ENCODE measurements at regions not wholly inside any gene's neighbourhood (a gene's known extent, or its start where the extent isn't known, plus 50 kb on each side); places are given as distances from the start of the nearest gene placed in this dataset.

- DNase-seq: no peak
These were observed 279.3 kb upstream of the ANKRD55 start for GRCh38 chr5:56512313-56512996.

DNA sequence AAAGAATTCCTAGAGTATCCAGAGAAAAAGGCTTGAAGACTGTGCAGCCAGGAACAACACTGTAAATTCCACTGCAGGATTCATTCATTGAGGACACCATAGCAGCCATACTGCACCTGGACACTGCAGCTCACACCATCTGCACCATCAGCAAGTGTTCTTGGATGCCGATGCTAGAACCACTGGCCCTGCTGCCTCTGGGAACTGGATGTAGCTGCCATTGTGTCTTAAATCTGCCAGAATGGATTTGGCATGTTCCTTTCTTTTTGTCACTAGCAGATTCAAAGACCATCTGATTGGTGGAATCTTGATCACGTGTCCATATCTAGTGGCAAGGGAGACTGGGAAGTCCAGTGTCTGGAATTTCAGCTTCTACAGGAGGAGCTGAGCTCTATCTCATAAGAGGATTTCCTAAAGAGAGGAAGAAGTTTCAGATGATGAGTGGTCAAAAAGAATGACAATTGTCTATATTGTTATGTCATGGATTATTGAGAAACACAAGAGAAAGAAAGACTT, 278.3 kb upstream of the ANKRD55 start:
- DNase-seq: no peak

DNA sequence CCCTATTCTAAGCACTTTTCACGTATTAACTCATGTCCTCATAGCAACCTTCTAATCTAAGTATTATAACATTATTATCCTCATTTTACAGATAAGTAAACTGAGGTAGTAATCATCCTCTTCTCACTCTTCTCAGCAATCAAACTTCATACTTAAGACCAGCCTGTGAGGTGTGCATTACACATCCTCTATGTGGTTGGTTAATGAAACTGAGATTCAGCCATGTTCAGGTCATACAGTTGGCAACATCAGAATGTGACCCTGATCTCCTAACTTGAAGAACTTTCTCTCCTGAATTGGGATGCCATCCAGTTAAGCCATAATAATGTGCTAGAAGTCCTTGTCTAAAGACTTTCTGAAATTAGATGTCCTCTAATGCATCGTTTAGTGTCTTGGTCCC, 275.1 kb upstream of the ANKRD55 start:
- no peak for DNase-seq

GRCh38 chr5:56507351-56507930, 274.3 kb upstream of the ANKRD55 start:
- no peak for DNase-seq

GRCh38 chr5:56506211-56506965, 273.3 kb upstream of the ANKRD55 start:
- DNase-seq: no peak

DNA sequence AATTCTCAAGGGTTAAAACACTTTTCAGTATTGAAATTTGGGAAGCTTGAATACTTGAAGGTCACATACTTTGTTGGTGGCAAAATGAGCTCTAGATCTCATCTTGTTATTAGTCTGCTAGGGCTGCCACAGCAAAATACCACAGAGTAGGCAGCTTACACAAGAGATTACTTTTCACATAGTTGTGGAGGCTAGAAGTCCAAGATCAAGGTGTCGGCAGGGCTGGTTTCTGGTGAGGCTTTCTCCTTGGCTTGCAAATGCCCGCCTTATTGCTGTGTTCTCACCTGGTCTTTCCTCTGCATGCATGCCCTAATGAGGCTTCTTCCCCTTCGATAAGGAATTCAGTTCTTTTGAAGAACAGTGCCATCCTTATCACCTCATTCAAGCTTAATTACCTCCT, 270.8 kb upstream of the ANKRD55 start:
- DNase-seq: no peak

- no peak for DNase-seq
These were observed 268.8 kb upstream of the ANKRD55 start for GRCh38 chr5:56501781-56502557.

- DNase-seq: no peak
These were observed 266.8 kb upstream of the ANKRD55 start for GRCh38 chr5:56499901-56500300.

DNA sequence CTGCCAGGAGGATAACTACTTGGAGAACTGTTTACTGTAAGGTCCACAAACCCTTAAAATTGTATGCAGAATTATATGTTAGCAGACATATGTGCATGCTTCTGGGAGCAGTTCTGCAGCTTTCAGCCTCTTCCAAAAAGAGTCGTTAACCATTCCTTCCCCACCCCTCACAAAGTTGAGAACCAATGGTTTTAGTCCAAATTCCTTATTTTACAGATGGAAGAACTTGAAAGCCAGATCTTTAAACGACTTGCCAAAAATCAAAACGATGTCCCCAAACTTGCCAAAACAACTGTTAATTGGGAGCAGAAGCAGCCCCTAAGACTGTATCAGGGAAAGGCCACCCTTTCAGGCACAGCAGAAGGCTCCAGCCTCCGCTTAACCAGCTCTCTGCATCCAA, 266.4 kb upstream of the ANKRD55 start:
- DNase-seq: no peak

- no peak for DNase-seq
These were observed 265.7 kb upstream of the ANKRD55 start for GRCh38 chr5:56498759-56499395.

DNA sequence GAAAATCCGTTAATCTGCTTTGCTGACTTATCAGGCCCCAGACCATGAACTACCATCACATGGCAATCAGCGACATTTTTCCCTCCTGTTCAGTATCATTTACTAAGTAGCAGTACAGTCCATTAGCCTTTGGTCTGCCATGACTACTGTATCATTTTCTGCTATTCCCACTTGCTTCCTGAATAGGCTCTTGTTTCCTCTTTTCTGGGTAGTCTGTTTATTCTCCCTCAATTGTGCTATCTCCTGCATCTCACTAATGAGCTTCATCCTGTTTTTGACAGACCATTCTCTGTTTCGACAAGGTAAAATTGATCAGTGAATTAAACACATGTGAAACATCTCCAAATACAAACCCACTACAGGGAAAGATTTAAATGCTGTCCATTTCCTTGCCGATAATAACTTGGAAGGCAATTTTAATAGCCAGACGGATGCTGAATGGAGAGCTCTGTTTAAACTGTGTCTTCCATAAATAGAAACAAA, 263.5 kb upstream of the ANKRD55 start:
- DNase-seq: no peak

GRCh38 chr5:56494300-56494731, 261.2 kb upstream of the ANKRD55 start:
- peak; percentile 39 for DNase-seq

DNA sequence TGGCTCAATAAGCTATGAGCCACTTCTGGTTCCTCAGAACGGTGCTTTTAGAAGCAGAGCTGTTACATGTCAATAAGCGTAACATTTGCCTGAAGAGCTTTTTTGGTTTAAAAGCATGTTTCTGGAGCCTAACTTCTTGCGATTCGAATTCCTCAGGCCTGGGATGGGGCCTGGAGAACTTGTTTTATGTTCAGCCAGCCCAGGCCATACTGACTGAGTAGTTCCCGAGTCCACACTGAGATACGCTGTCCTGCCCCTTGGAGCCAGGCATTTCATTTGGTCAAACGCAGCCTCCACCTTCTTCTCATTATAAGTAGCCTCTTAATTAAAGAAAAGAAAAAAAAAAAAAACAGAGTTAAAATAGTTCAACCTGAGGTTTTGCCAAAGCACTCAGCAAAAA, 260.6 kb upstream of the ANKRD55 start:
- DNase-seq: no peak

- DNase-seq: no peak
These were observed 260.2 kb upstream of the ANKRD55 start for GRCh38 chr5:56493308-56493707.

GRCh38 chr5:56492812-56493211, 259.7 kb upstream of the ANKRD55 start:
- no peak for DNase-seq

GRCh38 chr5:56490971-56491468, 257.9 kb upstream of the ANKRD55 start:
- DNase-seq: no peak

DNA sequence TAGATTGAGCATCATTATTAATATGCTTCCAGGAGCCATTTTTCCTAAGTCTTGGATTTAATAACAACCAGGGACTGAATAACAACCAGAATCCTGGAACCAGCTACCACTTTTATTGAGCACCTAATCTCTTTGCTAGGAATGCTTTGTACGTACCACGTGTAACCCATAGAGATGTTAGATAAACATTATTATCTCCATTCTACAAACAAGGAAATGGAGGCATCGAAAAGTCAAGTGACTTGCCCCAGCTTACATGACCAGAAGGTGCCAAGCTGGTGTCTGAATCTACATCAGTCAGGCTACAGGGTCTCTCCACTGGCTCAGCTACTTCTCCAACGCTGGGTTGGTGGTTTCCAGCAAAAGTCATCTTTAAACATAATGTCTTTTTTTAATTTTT, 256.1 kb upstream of the ANKRD55 start:
- no peak for DNase-seq

DNA sequence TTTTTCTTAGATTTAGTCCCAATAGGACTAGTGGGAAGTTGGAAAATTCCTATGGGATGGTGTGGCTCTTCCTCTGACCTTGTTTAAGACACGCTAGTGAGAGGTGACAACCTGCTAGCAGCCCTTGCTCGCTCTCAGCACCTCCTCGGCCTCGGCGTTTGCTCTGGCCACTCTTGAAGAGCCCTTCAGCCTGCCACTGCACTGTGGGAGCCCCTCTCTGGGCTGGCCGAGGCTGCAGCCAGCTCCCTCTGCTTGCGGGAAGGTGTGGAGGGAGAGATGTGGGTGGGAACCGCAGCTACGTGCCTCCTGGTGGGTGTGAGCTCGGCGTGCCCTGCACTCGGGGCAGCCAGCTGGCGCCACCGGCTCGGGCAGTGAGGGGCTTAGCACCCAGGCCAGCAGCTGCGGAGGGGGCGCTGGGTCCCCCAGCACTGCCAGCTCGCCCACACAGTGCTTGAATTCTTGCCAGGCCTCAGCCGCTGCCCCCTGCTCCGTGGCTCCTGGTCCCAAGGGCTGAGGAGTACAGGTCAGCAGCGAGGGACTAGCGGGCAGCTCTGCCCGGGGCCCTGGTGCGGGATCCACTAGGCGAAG, 254.5 kb upstream of the ANKRD55 start:
- DNase-seq: no peak

DNA sequence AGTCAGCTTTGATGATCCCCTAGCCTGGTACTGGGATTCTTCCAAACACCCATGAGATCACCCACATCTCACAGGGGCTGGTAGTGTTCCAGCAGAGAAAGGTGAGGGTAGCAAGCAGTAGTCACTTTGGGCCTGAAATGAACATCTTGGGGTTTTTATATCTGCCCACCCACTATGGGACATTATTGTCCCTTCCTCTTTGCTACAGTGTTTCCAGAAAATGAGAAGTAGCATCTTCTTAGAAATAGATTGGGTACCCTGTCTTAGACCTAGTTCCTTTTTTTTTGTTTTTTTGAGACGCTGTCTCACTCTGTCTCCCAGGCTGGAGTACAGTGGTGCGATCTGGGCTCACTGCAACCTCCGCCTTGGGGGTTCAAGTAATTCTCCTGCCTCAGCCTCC, 249.2 kb upstream of the ANKRD55 start:
- DNase-seq: no peak

- peak; percentile 72 for DNase-seq
These were observed 248.6 kb upstream of the ANKRD55 start for GRCh38 chr5:56481428-56482357.
